WTC11 (cell line): ENCODE measurements at regions not wholly inside any gene's neighbourhood (a gene's known extent, or its start where the extent isn't known, plus 50 kb on each side); places are given as distances from the start of the nearest gene placed in this dataset.

Experiments
- ATAC-seq: fragments of 200-7000 bp; cut with Tn5 transposase; 2 replicates; pipeline ENCODE4 v1.10.0; 2021; ENCODE audit warnings: mild to moderate bottlenecking, moderate library complexity
- CTCF ChIA-PET: fragments of 300-600 bp; sonication (Branson Sonifier 250); formaldehyde crosslinking; loops from one replicate; lab custom pipeline; 2021; ENCODE audit warnings: antibody characterized with exemption; lab: Charles Lee
- POLR2A ChIA-PET: fragments of 350-600 bp; sonication (Branson Sonifier 250); formaldehyde crosslinking; loops from one replicate; lab custom pipeline; 2021; ENCODE audit warnings: antibody characterized with exemption; lab: Charles Lee
- DNase-seq: peaks from one replicate; pipeline ENCODE4 v3.0.0; 2021; ENCODE audit warnings: low spot score
- H3K27ac Mint-ChIP-seq: 2 replicates; pipeline ENCODE4 v1.8.0; 2021; ENCODE audit warnings: mixed read lengths
- H3K27me3 Mint-ChIP-seq: 2 replicates; pipeline ENCODE4 v1.8.0; 2021; ENCODE audit warnings: low read depth, mild to moderate bottlenecking, moderate library complexity, mixed read lengths
- H3K36me3 Mint-ChIP-seq: 2 replicates; pipeline ENCODE4 v1.8.0; 2021; ENCODE audit warnings: mixed read lengths
- H3K4me1 Mint-ChIP-seq: 2 replicates; pipeline ENCODE4 v1.8.0; 2022; ENCODE audit warnings: mixed read lengths
- H3K4me3 Mint-ChIP-seq: 2 replicates; pipeline ENCODE4 v1.8.0; 2021; ENCODE audit warnings: mild to moderate bottlenecking, moderate library complexity, mixed read lengths
- H3K9me3 Mint-ChIP-seq: 2 replicates; pipeline ENCODE4 v1.8.0; 2021; ENCODE audit warnings: mixed read lengths
- ATF1 ChIP-seq: sonication (generic); formaldehyde crosslinking; IDR thresholded peaks from 2 replicates; pipeline ENCODE4 v1.8.1; 2023; ENCODE audit warnings: mild to moderate bottlenecking, moderate library complexity, missing genetic modification reagents
- FOXJ3 ChIP-seq: sonication (generic); formaldehyde crosslinking; IDR thresholded peaks from 2 replicates; pipeline ENCODE4 v1.9.0; 2021; ENCODE audit warnings: missing genetic modification reagents, mild to moderate bottlenecking, borderline replicate concordance
- GABPB1 ChIP-seq: sonication (generic); formaldehyde crosslinking; IDR thresholded peaks from 2 replicates; pipeline ENCODE4 v1.8.1; 2023; ENCODE audit warnings: mild to moderate bottlenecking, missing genetic modification reagents
- HMGA2 ChIP-seq: fragments of 250-450 bp; sonication (Bioruptor Pico); IDR thresholded peaks from 2 replicates; pipeline ENCODE4 v1.4.0; 2021; ENCODE audit warnings: mild to moderate bottlenecking, moderate library complexity
- IRF2 ChIP-seq: sonication (generic); formaldehyde crosslinking; IDR thresholded peaks from 2 replicates; pipeline ENCODE4 v1.8.0; 2022; ENCODE audit warnings: low read depth, missing genetic modification reagents, borderline replicate concordance
- JAZF1 ChIP-seq: fragments of 250-450 bp; sonication (Bioruptor Pico); IDR thresholded peaks from 2 replicates; pipeline ENCODE4 v1.9.0; 2021; ENCODE audit warnings: moderate library complexity, mild to moderate bottlenecking, inconsistent platforms
- MXD4 ChIP-seq: fragments of 250-450 bp; sonication (Bioruptor Pico); IDR thresholded peaks from 2 replicates; pipeline ENCODE4 v1.8.0; 2021; ENCODE audit warnings: mild to moderate bottlenecking, moderate library complexity, borderline replicate concordance
- NFATC4 ChIP-seq: fragments of 250-450 bp; sonication (Bioruptor Pico); IDR thresholded peaks from 2 replicates; pipeline ENCODE4 v1.9.0; 2021; ENCODE audit warnings: mild to moderate bottlenecking
- NFYB ChIP-seq: sonication (generic); formaldehyde crosslinking; conservative IDR thresholded peaks from 2 replicates; pipeline ENCODE4 v1.8.0; 2022; ENCODE audit warnings: low read depth, missing genetic modification reagents
- NR1H2 ChIP-seq: sonication (generic); formaldehyde crosslinking; IDR thresholded peaks from 2 replicates; pipeline ENCODE4 v1.9.0; 2021; ENCODE audit warnings: mild to moderate bottlenecking, moderate library complexity, missing genetic modification reagents
- OVOL2 ChIP-seq: fragments of 250-450 bp; sonication (Bioruptor Pico); IDR thresholded peaks from 2 replicates; pipeline ENCODE4 v1.9.0; 2021; ENCODE audit warnings: mild to moderate bottlenecking, borderline replicate concordance
- PRRX2 ChIP-seq: fragments of 250-450 bp; sonication (Bioruptor Pico); IDR thresholded peaks from 2 replicates; pipeline ENCODE4 v1.8.0; 2021; ENCODE audit warnings: mild to moderate bottlenecking
- SMAD4 ChIP-seq: sonication (generic); formaldehyde crosslinking; IDR thresholded peaks from 2 replicates; pipeline ENCODE4 v1.8.0; 2022; ENCODE audit warnings: mild to moderate bottlenecking, missing genetic modification reagents
- TCF7 ChIP-seq: sonication (generic); formaldehyde crosslinking; IDR thresholded peaks from 2 replicates; pipeline ENCODE4 v1.8.0; 2022; ENCODE audit warnings: mild to moderate bottlenecking, low read depth, missing genetic modification reagents, moderate library complexity
- TEAD1 ChIP-seq: sonication (generic); formaldehyde crosslinking; IDR thresholded peaks from 2 replicates; pipeline ENCODE4 v1.8.0; 2022; ENCODE audit warnings: mild to moderate bottlenecking, missing genetic modification reagents
- TEAD4 ChIP-seq: sonication (generic); formaldehyde crosslinking; IDR thresholded peaks from 2 replicates; pipeline ENCODE4 v1.8.0; 2022; ENCODE audit warnings: mild to moderate bottlenecking, missing genetic modification reagents
- ZNF317 ChIP-seq: sonication (generic); formaldehyde crosslinking; IDR thresholded peaks from 2 replicates; pipeline ENCODE4 v1.8.1; 2023; ENCODE audit warnings: low read depth, mild to moderate bottlenecking, moderate library complexity, missing genetic modification reagents, borderline replicate concordance
- TF ChIP-seq, protein P1 (sequence below): sonication (generic); formaldehyde crosslinking; IDR thresholded peaks from 2 replicates; pipeline ENCODE4 v1.8.1; 2023; ENCODE audit warnings: mild to moderate bottlenecking, missing genetic modification reagents, moderate library complexity
- TF ChIP-seq, protein P2 (sequence below): sonication (generic); formaldehyde crosslinking; IDR thresholded peaks from 2 replicates; pipeline ENCODE4 v1.8.1; 2023; ENCODE audit warnings: mild to moderate bottlenecking, missing genetic modification reagents
- TF ChIP-seq, protein P3 (sequence below): sonication (generic); formaldehyde crosslinking; IDR thresholded peaks from 2 replicates; pipeline ENCODE4 v1.8.0; 2023; ENCODE audit warnings: missing genetic modification reagents, mild to moderate bottlenecking, borderline replicate concordance

DNA sequence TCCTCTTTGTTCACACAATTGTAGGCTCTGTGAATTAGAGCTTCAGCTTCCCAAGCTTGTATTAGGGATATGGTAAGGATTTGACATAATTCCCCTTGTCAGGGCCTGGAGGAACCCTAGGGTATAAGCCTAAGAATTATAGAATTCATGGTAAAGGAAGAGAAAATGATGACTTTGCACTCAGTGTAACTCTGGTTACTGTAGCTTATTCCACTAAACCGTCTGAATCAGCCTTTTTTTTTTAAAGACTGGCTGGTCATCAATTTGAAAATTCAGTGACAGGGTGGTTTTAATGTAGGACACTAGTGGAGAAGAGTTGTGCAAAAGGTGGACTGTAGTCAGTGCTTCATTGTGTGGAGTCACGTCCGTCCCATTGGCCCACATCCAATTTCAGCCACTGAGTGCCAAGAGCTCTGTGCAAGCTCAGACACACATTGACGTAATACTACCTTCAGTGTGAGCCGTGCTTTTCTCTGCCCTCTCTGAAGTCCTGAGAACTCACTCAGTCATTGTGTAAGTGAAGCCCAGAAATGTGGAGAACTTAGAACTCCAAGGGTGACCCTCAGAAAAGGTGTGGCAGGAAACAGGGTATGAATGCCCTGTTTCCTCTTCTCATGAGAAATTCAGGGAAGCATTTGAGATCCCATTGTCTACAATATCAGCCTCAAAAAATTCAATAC lies 449.8 kb downstream of the C4orf33 start:
- Mint-ChIP-seq H3K4me1 (peaks cover 3% of the 10 kb centered on the region), H3K36me3 (no peaks in the 10 kb centered on the region), H3K9me3 (no peaks in the 10 kb centered on the region; the same call in 1 of the 2 replicates), H3K4me3 (no peak overlapping the region), H3K27ac (no peak overlapping the region), H3K27me3 (no peaks in the 10 kb centered on the region)
- ChIA-PET CTCF (no interaction called here), POLR2A (interaction anchor here (0.5 kb wide), 1 partner anchor 156 kb away, joined by 4 read pairs; no protein-coding TSS in a partner anchor)
- DNase-seq (no peak), ATAC-seq (no peak)
- TF ChIP-seq IRF2 (CRISPR knock-in tag): no peak
- no peak for TF ChIP-seq TCF7
- TF ChIP-seq HMGA2: no peak
- no peak for TF ChIP-seq ATF1 (CRISPR knock-in tag)
- TF ChIP-seq TEAD1 (CRISPR knock-in tag): no peak
- TF ChIP-seq GABPB1 (CRISPR knock-in tag): no peak
- no peak for TF ChIP-seq NR1H2
- no peak for TF ChIP-seq PRRX2
- TF ChIP-seq NFYB (CRISPR knock-in tag): no peak
- TF ChIP-seq, protein P1, sequence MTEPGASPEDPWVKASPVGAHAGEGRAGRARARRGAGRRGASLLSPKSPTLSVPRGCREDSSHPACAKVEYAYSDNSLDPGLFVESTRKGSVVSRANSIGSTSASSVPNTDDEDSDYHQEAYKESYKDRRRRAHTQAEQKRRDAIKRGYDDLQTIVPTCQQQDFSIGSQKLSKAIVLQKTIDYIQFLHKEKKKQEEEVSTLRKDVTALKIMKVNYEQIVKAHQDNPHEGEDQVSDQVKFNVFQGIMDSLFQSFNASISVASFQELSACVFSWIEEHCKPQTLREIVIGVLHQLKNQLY (CRISPR knock-in tag): no peak

DNA sequence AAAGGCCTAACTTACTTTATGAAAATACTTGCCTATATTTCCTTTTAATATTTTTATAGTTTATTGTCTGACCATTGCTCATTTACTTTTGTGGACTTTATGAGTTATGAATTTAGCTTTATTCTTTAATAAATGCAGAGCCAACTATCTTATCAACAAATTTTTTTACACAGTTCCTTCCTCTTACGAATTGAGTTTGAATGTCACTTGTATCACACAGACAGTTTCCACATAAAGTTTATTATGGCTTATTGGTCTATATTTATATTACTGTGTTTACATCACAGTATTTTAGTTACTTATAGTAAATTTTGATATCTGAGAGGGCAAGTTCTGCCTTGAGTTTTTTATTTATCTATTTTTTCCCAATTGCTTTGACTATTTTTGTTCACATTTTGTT lies 450.6 kb downstream of the C4orf33 start:
- TF ChIP-seq, protein P1 (CRISPR knock-in tag): no peak
- TF ChIP-seq ZNF317 (CRISPR knock-in tag) (no peak), OVOL2 (CRISPR knock-in tag) (no peak), TEAD4 (no peak), SMAD4 (CRISPR knock-in tag) (no peak), MXD4 (no peak)
- TF ChIP-seq, protein P2, sequence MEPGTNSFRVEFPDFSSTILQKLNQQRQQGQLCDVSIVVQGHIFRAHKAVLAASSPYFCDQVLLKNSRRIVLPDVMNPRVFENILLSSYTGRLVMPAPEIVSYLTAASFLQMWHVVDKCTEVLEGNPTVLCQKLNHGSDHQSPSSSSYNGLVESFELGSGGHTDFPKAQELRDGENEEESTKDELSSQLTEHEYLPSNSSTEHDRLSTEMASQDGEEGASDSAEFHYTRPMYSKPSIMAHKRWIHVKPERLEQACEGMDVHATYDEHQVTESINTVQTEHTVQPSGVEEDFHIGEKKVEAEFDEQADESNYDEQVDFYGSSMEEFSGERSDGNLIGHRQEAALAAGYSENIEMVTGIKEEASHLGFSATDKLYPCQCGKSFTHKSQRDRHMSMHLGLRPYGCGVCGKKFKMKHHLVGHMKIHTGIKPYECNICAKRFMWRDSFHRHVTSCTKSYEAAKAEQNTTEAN (CRISPR knock-in tag): no peak
- TF ChIP-seq, all 79 proteins: peak for 0
- CTCF ChIA-PET: no interaction called here

DNA sequence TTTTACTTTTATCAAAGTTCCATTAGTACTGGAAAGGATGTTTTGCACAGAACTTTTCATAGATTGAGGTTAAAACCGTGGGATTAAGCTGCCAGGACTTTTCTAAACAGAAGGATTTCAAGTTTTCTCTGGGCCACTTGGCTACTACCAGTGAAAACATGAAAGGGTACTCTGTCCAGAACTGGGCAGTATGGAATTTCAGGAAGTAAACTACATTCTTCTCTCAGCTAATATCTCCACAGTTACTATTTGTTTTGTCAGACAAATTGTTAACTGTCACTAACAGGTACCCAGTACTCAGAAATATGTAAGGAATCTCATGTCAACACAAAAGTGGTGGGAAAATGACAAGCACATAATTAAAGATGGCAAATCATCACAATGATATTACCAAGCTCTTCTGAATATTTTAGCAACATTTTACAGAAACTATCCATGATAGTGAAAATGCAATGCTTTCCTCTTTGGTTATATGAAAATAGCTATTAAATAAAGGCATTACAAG lies 454.4 kb downstream of the C4orf33 start:
- TF ChIP-seq FOXJ3 (no peak), JAZF1 (CRISPR knock-in tag) (no peak), NFATC4 (CRISPR knock-in tag) (no peak)
- TF ChIP-seq, protein P3, sequence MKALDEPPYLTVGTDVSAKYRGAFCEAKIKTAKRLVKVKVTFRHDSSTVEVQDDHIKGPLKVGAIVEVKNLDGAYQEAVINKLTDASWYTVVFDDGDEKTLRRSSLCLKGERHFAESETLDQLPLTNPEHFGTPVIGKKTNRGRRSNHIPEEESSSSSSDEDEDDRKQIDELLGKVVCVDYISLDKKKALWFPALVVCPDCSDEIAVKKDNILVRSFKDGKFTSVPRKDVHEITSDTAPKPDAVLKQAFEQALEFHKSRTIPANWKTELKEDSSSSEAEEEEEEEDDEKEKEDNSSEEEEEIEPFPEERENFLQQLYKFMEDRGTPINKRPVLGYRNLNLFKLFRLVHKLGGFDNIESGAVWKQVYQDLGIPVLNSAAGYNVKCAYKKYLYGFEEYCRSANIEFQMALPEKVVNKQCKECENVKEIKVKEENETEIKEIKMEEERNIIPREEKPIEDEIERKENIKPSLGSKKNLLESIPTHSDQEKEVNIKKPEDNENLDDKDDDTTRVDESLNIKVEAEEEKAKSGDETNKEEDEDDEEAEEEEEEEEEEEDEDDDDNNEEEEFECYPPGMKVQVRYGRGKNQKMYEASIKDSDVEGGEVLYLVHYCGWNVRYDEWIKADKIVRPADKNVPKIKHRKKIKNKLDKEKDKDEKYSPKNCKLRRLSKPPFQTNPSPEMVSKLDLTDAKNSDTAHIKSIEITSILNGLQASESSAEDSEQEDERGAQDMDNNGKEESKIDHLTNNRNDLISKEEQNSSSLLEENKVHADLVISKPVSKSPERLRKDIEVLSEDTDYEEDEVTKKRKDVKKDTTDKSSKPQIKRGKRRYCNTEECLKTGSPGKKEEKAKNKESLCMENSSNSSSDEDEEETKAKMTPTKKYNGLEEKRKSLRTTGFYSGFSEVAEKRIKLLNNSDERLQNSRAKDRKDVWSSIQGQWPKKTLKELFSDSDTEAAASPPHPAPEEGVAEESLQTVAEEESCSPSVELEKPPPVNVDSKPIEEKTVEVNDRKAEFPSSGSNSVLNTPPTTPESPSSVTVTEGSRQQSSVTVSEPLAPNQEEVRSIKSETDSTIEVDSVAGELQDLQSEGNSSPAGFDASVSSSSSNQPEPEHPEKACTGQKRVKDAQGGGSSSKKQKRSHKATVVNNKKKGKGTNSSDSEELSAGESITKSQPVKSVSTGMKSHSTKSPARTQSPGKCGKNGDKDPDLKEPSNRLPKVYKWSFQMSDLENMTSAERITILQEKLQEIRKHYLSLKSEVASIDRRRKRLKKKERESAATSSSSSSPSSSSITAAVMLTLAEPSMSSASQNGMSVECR (CRISPR knock-in tag): no peak
- Mint-ChIP-seq H3K27ac (no peak overlapping the region), H3K4me1 (no peaks in the 10 kb centered on the region), H3K27me3 (no peaks in the 10 kb centered on the region; the same call in 1 of the 2 replicates), H3K9me3 (no peaks in the 10 kb centered on the region), H3K4me3 (no peak overlapping the region), H3K36me3 (no peaks in the 10 kb centered on the region)
- ATAC-seq (no peak), DNase-seq (no peak)
- POLR2A ChIA-PET: no interaction called here
- CTCF ChIA-PET: no interaction called here

More for the DNA sequence above, 450.6 kb downstream of the C4orf33 start:
- Mint-ChIP-seq H3K4me3 (no peak overlapping the region), H3K4me1 (peaks cover 3% of the 10 kb centered on the region), H3K27me3 (no peaks in the 10 kb centered on the region), H3K27ac (no peak overlapping the region), H3K9me3 (no peaks in the 10 kb centered on the region; the same call in 1 of the 2 replicates), H3K36me3 (no peaks in the 10 kb centered on the region)
- no peak for DNase-seq
- no peak for ATAC-seq
- POLR2A ChIA-PET: no interaction called here
